Retinal pigment epithelial cell (primary cell): ENCODE measurements at regions not wholly inside any gene's neighbourhood (a gene's known extent, or its start where the extent isn't known, plus 50 kb on each side); places are given as distances from the start of the nearest gene placed in this dataset.

ENCODE experiments used
- DNase-seq: peaks from one replicate; pipeline ENCODE4 v3.0.0-alpha.2; 2010; ENCODE audit warnings: low read depth
- H3K4me3 ChIP-seq: 2 replicates; pipeline ENCODE4 v1.5.1; 2011; ENCODE audit warnings: mild to moderate bottlenecking, low read length, control low read depth, moderate library complexity
- CTCF ChIP-seq: conservative IDR thresholded peaks from 2 replicates; pipeline ENCODE4 v1.5.1; 2011; ENCODE audit warnings: low read depth, low read length, control low read depth, inconsistent platforms

GRCh38 chr2:105977212-105977611 lies 216.9 kb downstream of the UXS1 start:
- no peak for TF ChIP-seq CTCF
- peak; percentile 29 for DNase-seq
- H3K4me3 ChIP-seq, result no peak overlapping the region

- DNase-seq, result no peak
- TF ChIP-seq CTCF, result no peak
Observed at GRCh38 chr2:105974812-105975211, 219.3 kb downstream of the UXS1 start.

GRCh38 chr2:105972927-105973326 lies 221.2 kb downstream of the UXS1 start:
- no peak for TF ChIP-seq CTCF
- no peak for DNase-seq
- no peak overlapping the region for H3K4me3 ChIP-seq

More at GRCh38 chr2:105974812-105975211, 219.3 kb downstream of the UXS1 start:
- H3K4me3 ChIP-seq, result no peak overlapping the region

GRCh38 chr2:105972246-105972645 lies 221.9 kb downstream of the UXS1 start:
- H3K4me3 ChIP-seq, result no peak overlapping the region
- DNase-seq, result no peak
- no peak for TF ChIP-seq CTCF

- peak; percentile 38 for TF ChIP-seq CTCF
- DNase-seq, result no peak
- no peak overlapping the region for H3K4me3 ChIP-seq
Observed at GRCh38 chr2:105969552-105969951, 224.5 kb downstream of the UXS1 start.

- no peak overlapping the region for H3K4me3 ChIP-seq
- no peak for DNase-seq
- no peak for TF ChIP-seq CTCF
Observed at GRCh38 chr2:105962221-105962620, 217.5 kb downstream of the NCK2 start.

- TF ChIP-seq CTCF, result no peak
- no peak overlapping the region for H3K4me3 ChIP-seq
- no peak for DNase-seq
Observed at GRCh38 chr2:105961599-105962146, 217.0 kb downstream of the NCK2 start.
